Hematopoietic multipotent progenitor cell (in vitro differentiated cells): ENCODE measurements at regions not wholly inside any gene's neighbourhood (a gene's known extent, or its start where the extent isn't known, plus 50 kb on each side); places are given as distances from the start of the nearest gene placed in this dataset.

ENCODE experiments used
- DNase-seq, 3 donors: peaks; one replicate each; pipeline ENCODE4 v3.0.0-alpha.2; 2011 to 2015; ENCODE audit warnings: low read depth in 2 of 3, low spot score in 2 of 3

GRCh38 chr5:77948476-77948875 is 172.3 kb upstream of the TBCA start:
- DNase-seq: no peak

DNA sequence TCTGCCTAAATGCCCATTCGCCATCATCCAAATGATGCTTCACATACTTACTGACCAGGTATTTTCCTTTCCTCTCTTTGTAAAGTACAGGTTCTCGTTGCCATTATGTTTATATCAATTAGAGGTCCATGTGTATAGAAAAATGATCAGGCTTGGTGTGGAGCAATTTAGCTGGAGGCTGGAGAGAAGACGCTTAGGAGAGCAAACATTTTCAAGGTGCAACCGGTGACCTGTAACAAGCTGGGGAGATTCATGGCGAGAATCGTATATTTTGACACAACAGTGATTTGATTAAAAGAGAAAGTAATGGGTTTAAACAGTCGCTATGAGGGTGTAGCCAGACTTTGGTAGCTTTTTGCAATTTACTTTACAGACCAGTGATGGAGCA is 170.9 kb upstream of the TBCA start:
- DNase-seq: no peak

DNA sequence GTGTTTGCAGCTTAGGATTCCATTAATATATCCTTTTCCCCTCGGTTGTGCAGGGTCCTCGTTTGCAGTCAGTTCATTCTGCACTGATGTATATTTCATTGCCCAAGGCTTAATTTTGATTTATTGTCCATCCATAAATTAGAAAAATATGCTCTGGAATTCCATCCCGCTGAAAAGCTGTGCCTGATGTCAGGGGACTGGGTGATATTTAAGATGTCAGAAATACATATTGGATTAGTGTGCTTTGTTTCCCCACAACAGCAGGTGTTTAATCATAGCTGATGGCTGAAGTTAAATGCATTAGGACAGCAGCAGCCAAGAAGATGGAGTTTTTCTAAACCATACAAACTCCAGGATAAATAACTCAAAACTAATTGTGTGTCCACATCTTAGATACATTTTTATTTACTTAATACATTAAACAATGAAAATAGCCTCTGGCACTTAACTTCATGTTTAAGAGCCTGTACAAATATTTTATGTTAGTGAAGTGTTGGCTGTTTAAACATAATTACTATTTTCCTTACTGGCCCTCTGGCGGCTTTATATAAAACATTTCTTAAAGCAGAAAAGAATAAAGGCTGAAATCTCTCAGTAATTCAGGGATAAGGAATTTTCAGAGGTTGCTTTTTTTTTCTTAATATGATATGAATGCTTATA is 170.4 kb upstream of the TBCA start:
- no peak for DNase-seq

- DNase-seq: no peak
These were observed 169.7 kb upstream of the TBCA start for GRCh38 chr5:77945874-77946273.

- no peak for DNase-seq
These were observed 168.7 kb upstream of the TBCA start for GRCh38 chr5:77944757-77945340.

DNA sequence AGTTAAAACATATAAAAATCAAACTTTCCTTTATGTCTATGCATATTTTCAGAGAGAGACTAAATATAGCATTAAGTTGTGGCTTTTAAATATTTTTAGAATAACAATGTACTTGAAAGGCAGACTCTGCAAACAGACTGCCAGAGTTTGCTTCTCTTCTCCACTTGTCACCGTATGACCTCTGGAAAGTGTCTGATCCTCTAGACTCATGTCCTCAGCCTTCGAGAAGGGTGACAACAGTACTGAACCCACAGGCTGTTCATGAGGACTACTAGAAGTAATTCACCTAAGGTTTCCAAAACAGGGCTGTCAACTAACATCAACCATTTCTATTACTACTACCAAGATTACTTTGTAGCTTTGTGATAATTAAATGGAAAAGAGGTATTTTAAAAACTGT is 167.7 kb upstream of the TBCA start:
- no peak for DNase-seq

DNA sequence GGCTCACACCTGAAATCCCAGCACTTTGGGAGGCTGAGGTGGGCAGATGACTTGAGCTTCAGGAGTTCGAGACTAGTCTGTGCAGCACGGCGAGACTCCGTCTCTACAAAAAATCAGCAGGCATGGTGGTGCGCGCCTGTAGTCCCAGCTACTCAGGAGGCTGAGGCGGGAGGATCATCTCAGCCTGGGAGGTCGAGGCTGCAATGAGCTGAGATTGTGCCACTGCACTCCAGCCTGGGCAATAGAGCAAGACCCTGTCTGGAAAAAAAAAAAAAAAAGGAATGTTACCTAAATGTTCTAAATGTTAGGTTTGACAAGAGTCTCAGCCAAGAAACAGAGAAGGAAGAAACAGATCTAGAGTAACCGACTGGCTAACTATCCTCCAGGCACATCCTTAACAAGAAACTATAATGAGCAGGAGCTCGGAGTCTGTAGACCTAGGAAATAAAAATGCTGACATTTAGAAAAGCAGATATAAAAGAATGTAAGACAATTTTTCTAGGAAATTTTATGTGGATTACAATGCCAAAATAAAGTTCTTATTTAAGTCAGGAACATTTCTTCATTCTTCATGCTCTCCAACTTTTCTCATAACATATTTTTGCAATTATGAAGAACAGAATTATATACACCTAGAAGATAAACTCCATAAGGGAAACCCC is 166.6 kb upstream of the TBCA start:
- DNase-seq: no peak

- DNase-seq: no peak
These were observed 161.1 kb upstream of the TBCA start for GRCh38 chr5:77937015-77937908.

GRCh38 chr5:77936365-77936693 is 160.2 kb upstream of the TBCA start:
- no peak for DNase-seq

GRCh38 chr5:77935506-77936364 is 159.6 kb upstream of the TBCA start:
- DNase-seq: peak in 2 of 3 donors; percentile 61 to 75

- DNase-seq: no peak
These were observed 152.7 kb upstream of the TBCA start for GRCh38 chr5:77928776-77929300.

- no peak for DNase-seq
These were observed 150.2 kb upstream of the TBCA start for GRCh38 chr5:77926337-77926736.

DNA sequence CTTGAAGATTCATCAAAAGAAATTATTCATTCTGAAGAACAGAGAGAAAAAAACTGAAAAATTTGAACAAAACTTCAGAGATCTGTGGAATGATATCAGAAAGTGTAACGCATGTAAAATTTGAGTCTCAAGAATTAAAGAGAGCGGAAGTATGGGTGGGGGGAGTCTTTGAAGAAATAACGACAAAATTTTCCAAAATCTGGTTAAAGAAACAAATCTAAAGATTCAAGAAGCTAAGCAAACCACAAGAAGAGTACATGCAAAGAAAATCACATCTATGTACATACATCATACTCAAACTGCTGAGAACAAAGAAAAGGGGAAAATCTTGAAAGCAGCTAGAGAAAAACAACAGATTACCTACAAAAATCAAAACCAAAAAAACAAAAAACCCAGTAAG is 149.4 kb upstream of the TBCA start:
- no peak for DNase-seq

DNA sequence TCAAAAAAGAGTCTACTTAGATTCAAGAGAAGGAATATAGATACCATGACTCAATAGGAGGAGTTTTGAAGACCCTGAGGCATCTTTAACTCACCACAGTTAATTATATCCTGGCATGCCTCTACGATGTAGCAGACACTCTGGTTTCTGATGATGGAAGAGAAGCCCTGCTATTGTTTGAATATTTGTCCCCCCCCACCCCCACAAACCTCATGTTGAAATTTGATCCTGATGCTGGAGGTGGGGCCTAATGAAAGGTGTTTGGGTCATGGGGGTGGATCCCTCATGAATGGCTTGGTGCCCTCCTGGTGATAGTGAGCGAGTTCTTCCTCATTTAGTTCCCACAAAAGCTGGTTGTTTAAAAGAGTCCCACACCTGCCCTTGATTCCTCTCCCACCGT is 147.9 kb upstream of the TBCA start:
- DNase-seq: no peak

GRCh38 chr5:77923666-77924065 is 147.5 kb upstream of the TBCA start:
- DNase-seq: no peak

DNA sequence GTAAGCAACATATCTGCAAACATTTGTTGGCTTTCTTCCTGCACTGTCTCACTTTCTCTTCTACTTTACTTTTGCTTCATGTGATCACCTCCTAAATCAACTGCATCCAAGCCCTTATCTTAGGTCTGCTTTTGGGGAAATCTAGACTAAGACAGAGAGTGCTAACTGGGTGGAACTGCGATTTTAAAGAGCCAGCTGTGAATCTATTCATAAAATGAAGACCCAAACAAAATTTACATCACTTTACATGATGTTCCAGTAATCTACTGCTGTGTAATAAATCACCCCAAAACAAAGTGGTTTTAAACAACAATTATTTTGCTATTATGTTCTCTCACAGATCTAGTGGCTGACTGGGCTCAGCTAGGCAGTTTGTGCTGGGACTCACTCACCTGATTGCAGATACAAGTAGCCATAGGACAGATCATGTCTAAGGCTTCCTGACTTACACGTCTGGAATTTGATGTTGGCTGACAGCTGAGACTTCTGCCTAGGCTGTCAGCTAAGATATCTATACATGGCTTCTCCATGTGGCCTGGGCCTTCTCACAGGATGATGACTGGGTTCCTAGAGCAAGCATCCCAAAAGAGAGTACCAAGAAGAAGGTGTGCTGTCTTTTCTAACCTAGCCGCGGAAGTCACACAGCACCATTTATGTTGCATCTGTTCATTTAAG is 145.1 kb upstream of the TBCA start:
- DNase-seq: no peak

- no peak for DNase-seq
These were observed 144.4 kb upstream of the TBCA start for GRCh38 chr5:77920359-77921058.

- DNase-seq: no peak
These were observed 139.2 kb upstream of the TBCA start for GRCh38 chr5:77915346-77915745.

- no peak for DNase-seq
These were observed 136.6 kb upstream of the TBCA start for GRCh38 chr5:77912721-77913120.
